Activated CD8-positive, alpha-beta memory T cell treated with anti-CD3 and anti-CD28 coated beads for 24 hours (primary cell): ENCODE measurements at regions not wholly inside any gene's neighbourhood (a gene's known extent, or its start where the extent isn't known, plus 50 kb on each side); places are given as distances from the start of the nearest gene placed in this dataset.

Source experiments
- DNase-seq: peaks from one replicate; pipeline ENCODE4 v3.0.0-alpha.2; 2020

GRCh38 chr22:25351631-25352293 lies 132.3 kb downstream of the CRYBB2 start:
- DNase-seq: no peak

- no peak for DNase-seq
These were observed 132.8 kb downstream of the CRYBB2 start for GRCh38 chr22:25352294-25352680.

GRCh38 chr22:25353516-25354445 lies 134.3 kb downstream of the CRYBB2 start:
- no peak for DNase-seq

GRCh38 chr22:25354456-25354855 lies 135.0 kb downstream of the CRYBB2 start:
- no peak for DNase-seq

- no peak for DNase-seq
These were observed 137.7 kb downstream of the CRYBB2 start for GRCh38 chr22:25357132-25357455.

GRCh38 chr22:25357606-25358420 lies 138.4 kb downstream of the CRYBB2 start:
- no peak for DNase-seq

- no peak for DNase-seq
These were observed 139.2 kb downstream of the CRYBB2 start for GRCh38 chr22:25358421-25359170.

GRCh38 chr22:25359601-25360261 lies 140.3 kb downstream of the CRYBB2 start:
- no peak for DNase-seq

- no peak for DNase-seq
These were observed 141.0 kb downstream of the CRYBB2 start for GRCh38 chr22:25360411-25360810.

GRCh38 chr22:25360891-25361645 lies 141.6 kb downstream of the CRYBB2 start:
- DNase-seq: no peak

GRCh38 chr22:25361899-25362214 lies 142.4 kb downstream of the CRYBB2 start:
- DNase-seq: no peak

GRCh38 chr22:25362215-25362882 lies 142.9 kb downstream of the CRYBB2 start:
- DNase-seq: peak; percentile 91

- DNase-seq: no peak
These were observed 143.4 kb downstream of the CRYBB2 start for GRCh38 chr22:25362883-25363240.

GRCh38 chr22:25363474-25363873 lies 144.0 kb downstream of the CRYBB2 start:
- no peak for DNase-seq

GRCh38 chr22:25364281-25364680 lies 144.8 kb downstream of the CRYBB2 start:
- no peak for DNase-seq

GRCh38 chr22:25364736-25365241 lies 145.3 kb downstream of the CRYBB2 start:
- DNase-seq: no peak

- DNase-seq: no peak
These were observed 146.2 kb downstream of the CRYBB2 start for GRCh38 chr22:25365491-25366261.

- DNase-seq: no peak
These were observed 147.0 kb downstream of the CRYBB2 start for GRCh38 chr22:25366408-25366807.

GRCh38 chr22:25366876-25367466 lies 147.5 kb downstream of the CRYBB2 start:
- DNase-seq: no peak

GRCh38 chr22:25367756-25368155 lies 148.3 kb downstream of the CRYBB2 start:
- no peak for DNase-seq
